CD4-positive, alpha-beta T cell (primary cell): ENCODE measurements at regions not wholly inside any gene's neighbourhood (a gene's known extent, or its start where the extent isn't known, plus 50 kb on each side); places are given as distances from the start of the nearest gene placed in this dataset.

ENCODE experiments used
- ATAC-seq: fragments of 200-7000 bp; cut with Tn5 transposase; one replicate; pipeline ENCODE4 v1.10.0; 2022; ENCODE audit warnings: mild to moderate bottlenecking; ENCODE audit not compliant: poor library complexity
- CTCF ChIA-PET: fragments of 350-600 bp; sonication (Branson Sonifier 250); formaldehyde crosslinking; loops from one replicate; lab custom pipeline; 2021; ENCODE audit warnings: antibody characterized with exemption, inconsistent platforms; lab: Charles Lee
- POLR2A ChIA-PET: fragments of 350-600 bp; sonication (Branson Sonifier 250); formaldehyde crosslinking; loops from one replicate; lab custom pipeline; 2021; ENCODE audit warnings: antibody characterized with exemption, inconsistent platforms; lab: Charles Lee
- DNase-seq, 14 experiments: peaks; one replicate each; pipeline ENCODE4 v3.0.0-alpha.2; 2013 to 2020; ENCODE audit warnings: mixed read lengths in 2 of 14
- H3K27ac ChIP-seq, 2 donors: one replicate each; pipeline versions ENCODE4 v1.5.1 to v1.7.0; 2013; ENCODE audit warnings: low read length in 2 of 2, low read depth in 1 of 2, mild to moderate bottlenecking in 1 of 2
- H3K27me3 ChIP-seq, 2 experiments: 1 replicate in 1 of 2; 2 replicates in 1 of 2; pipeline versions ENCODE4 v1.6.1 to v1.7.0; 2013; ENCODE audit warnings: low read length in 2 of 2, control low read depth in 1 of 2, mild to moderate bottlenecking in 1 of 2, moderate library complexity in 1 of 2; ENCODE audit not compliant: insufficient read depth in 2 of 2, control insufficient read depth in 1 of 2
- H3K36me3 ChIP-seq: one replicate; pipeline ENCODE4 v1.6.1; 2013; ENCODE audit warnings: low read length, control low read depth; ENCODE audit not compliant: insufficient read depth
- H3K4me1 ChIP-seq: one replicate; pipeline ENCODE4 v1.6.1; 2013; ENCODE audit warnings: low read length, control low read depth; ENCODE audit not compliant: insufficient read depth
- H3K4me3 ChIP-seq: one replicate; pipeline ENCODE4 v1.5.1; 2013; ENCODE audit warnings: mild to moderate bottlenecking, low read length, moderate library complexity
- H3K9me3 ChIP-seq, 2 experiments: 1 replicate in 1 of 2; 2 replicates in 1 of 2; pipeline versions ENCODE4 v1.6.1 to v1.7.0; 2013; ENCODE audit warnings: low read length in 2 of 2, mild to moderate bottlenecking in 2 of 2, control low read depth in 1 of 2, moderate library complexity in 1 of 2; ENCODE audit not compliant: control insufficient read depth in 1 of 2, insufficient read depth in 1 of 2
- H3K27ac Mint-ChIP-seq: one replicate; pipeline ENCODE4 v1.8.0; 2020; ENCODE audit warnings: mixed read lengths
- H3K27me3 Mint-ChIP-seq: one replicate; pipeline ENCODE4 v1.8.0; 2021; ENCODE audit warnings: mixed read lengths
- H3K36me3 Mint-ChIP-seq: one replicate; pipeline ENCODE4 v1.8.0; 2021; ENCODE audit warnings: low read depth, mixed read lengths
- H3K4me1 Mint-ChIP-seq: one replicate; pipeline ENCODE4 v1.8.0; 2021; ENCODE audit warnings: low read depth, mixed read lengths
- H3K4me3 Mint-ChIP-seq: one replicate; pipeline ENCODE4 v1.8.0; 2020; ENCODE audit warnings: mild to moderate bottlenecking, mixed read lengths
- H3K9me3 Mint-ChIP-seq: one replicate; pipeline ENCODE4 v1.8.0; 2020; ENCODE audit warnings: mixed read lengths
- CTCF ChIP-seq: fragments of 200-600 bp; IDR thresholded peaks from one replicate; pipeline ENCODE4 v1.8.0; 2022; ENCODE audit warnings: antibody characterized with exemption, mild to moderate bottlenecking
- intact Hi-C, 2 experiments: fragments of 100-400 bp; cut with DNase I in 1 of 2; cut with micrococcal nuclease in 1 of 2; formaldehyde crosslinking; loops; one replicate each; pipeline versions ENCODE4 v1.15.1 to v1.9.0; 2023 to 2025; cut with DNase I, micrococcal nuclease

- H3K27me3 Mint-ChIP-seq = no peaks in the 10 kb centered on the region
- no peak overlapping the region for H3K27ac Mint-ChIP-seq
- H3K4me1 ChIP-seq = no peaks in the 10 kb centered on the region
- no peaks in the 10 kb centered on the region for H3K9me3 ChIP-seq
- H3K9me3 Mint-ChIP-seq = peaks cover 3% of the 10 kb centered on the region
- intact Hi-C loops = no loop called here
- ATAC-seq (no peak), DNase-seq (no peak)
- H3K27me3 ChIP-seq = no peaks in the 10 kb centered on the region
- no peak for TF ChIP-seq CTCF
- no peak overlapping the region for H3K4me3 Mint-ChIP-seq
- H3K27ac ChIP-seq = no peak overlapping the region
- H3K36me3 Mint-ChIP-seq = no peaks in the 10 kb centered on the region
- no peak overlapping the region for H3K4me3 ChIP-seq
- POLR2A ChIA-PET = no interaction called here
- H3K4me1 Mint-ChIP-seq = no peaks in the 10 kb centered on the region
- CTCF ChIA-PET = no interaction called here
- no peaks in the 10 kb centered on the region for H3K36me3 ChIP-seq
Measured at GRCh38 chr5:107230367-107230766, 440.4 kb downstream of the EFNA5 start.

- ATAC-seq = no peak
- no peak for TF ChIP-seq CTCF
- no peaks in the 10 kb centered on the region for H3K4me1 Mint-ChIP-seq
- ChIA-PET CTCF (no interaction called here), POLR2A (no interaction called here)
- no peak overlapping the region for H3K4me3 Mint-ChIP-seq
- no peaks in the 10 kb centered on the region for H3K36me3 ChIP-seq
- no peak for DNase-seq
- H3K9me3 ChIP-seq = no peaks in the 10 kb centered on the region
- H3K27ac Mint-ChIP-seq = no peak overlapping the region
- H3K27ac ChIP-seq = no peak overlapping the region
- no peak overlapping the region for H3K4me3 ChIP-seq
- H3K27me3 ChIP-seq = no peaks in the 10 kb centered on the region
- peaks cover 3% of the 10 kb centered on the region for H3K9me3 Mint-ChIP-seq
- intact Hi-C loops = no loop called here
- no peaks in the 10 kb centered on the region for H3K27me3 Mint-ChIP-seq
- H3K36me3 Mint-ChIP-seq = no peaks in the 10 kb centered on the region
- H3K4me1 ChIP-seq = no peaks in the 10 kb centered on the region
Measured at GRCh38 chr5:107228226-107228625, 442.5 kb downstream of the EFNA5 start.

- ChIA-PET POLR2A (no interaction called here), CTCF (no interaction called here)
- no peaks in the 10 kb centered on the region for H3K36me3 Mint-ChIP-seq
- no peak overlapping the region for H3K27ac Mint-ChIP-seq
- Histone ChIP-seq H3K36me3 (no peaks in the 10 kb centered on the region), H3K4me3 (no peak overlapping the region), H3K4me1 (no peaks in the 10 kb centered on the region), H3K9me3 (no peaks in the 10 kb centered on the region), H3K27ac (no peak overlapping the region), H3K27me3 (no peaks in the 10 kb centered on the region)
- intact Hi-C loops = no loop called here
- DNase-seq (no peak), ATAC-seq (no peak)
- no peaks in the 10 kb centered on the region for H3K4me1 Mint-ChIP-seq
- H3K9me3 Mint-ChIP-seq = peaks cover 3% of the 10 kb centered on the region
- H3K27me3 Mint-ChIP-seq = no peaks in the 10 kb centered on the region
- H3K4me3 Mint-ChIP-seq = no peak overlapping the region
- TF ChIP-seq CTCF = no peak
Measured at GRCh38 chr5:107224272-107224671, 446.5 kb downstream of the EFNA5 start.
